HG02759 (cell line): ENCODE measurements at regions not wholly inside any gene's neighbourhood (a gene's known extent, or its start where the extent isn't known, plus 50 kb on each side); places are given as distances from the start of the nearest gene placed in this dataset.
"Not testable (repeated sequence)": the region's sequence is repeated elsewhere in the genome, so short reads cannot be mapped to it uniquely, and the experiment has no call there.

Experiments used
- ATAC-seq: cut with Tn5 transposase; IDR thresholded peaks from one replicate; pipeline ENCODE4 v1.9.1; 2021; ENCODE audit warnings: mild to moderate bottlenecking, moderate library complexity; ENCODE audit not compliant: unreplicated experiment

GRCh38 chrY:20891440-20892160 is 135.7 kb downstream of the RPS4Y2 start:
- peak; percentile 97 for ATAC-seq

GRCh38 chrY:20925350-20926091 is 169.6 kb downstream of the RPS4Y2 start:
- not testable (repeated sequence) for ATAC-seq

- no peak for ATAC-seq
Observed at GRCh38 chrY:20929691-20930342, 173.9 kb downstream of the RPS4Y2 start.

- ATAC-seq, result not testable (repeated sequence)
Observed at GRCh38 chrY:20936709-20937251, 180.9 kb downstream of the RPS4Y2 start.

GRCh38 chrY:20961512-20961911 is 205.6 kb downstream of the RPS4Y2 start:
- no peak for ATAC-seq

GRCh38 chrY:20967828-20968227 is 211.9 kb downstream of the RPS4Y2 start:
- no peak for ATAC-seq

GRCh38 chrY:20968237-20968636 is 212.3 kb downstream of the RPS4Y2 start:
- ATAC-seq, result no peak

- ATAC-seq, result no peak
Observed at GRCh38 chrY:20971371-20971770, 215.5 kb downstream of the RPS4Y2 start.

- no peak for ATAC-seq
Observed at GRCh38 chrY:20986037-20986436, 230.1 kb downstream of the RPS4Y2 start.

- ATAC-seq, result no peak
Observed at GRCh38 chrY:20990123-20990522, 234.2 kb downstream of the RPS4Y2 start.

- ATAC-seq, result peak; percentile 99
Observed at GRCh38 chrY:20990869-20991548, 235.1 kb downstream of the RPS4Y2 start.

- no peak for ATAC-seq
Observed at GRCh38 chrY:20997355-20997754, 241.4 kb downstream of the RPS4Y2 start.

GRCh38 chrY:20998016-20998415 is 242.1 kb downstream of the RPS4Y2 start:
- ATAC-seq, result no peak

- no peak for ATAC-seq
Observed at GRCh38 chrY:20998483-20998882, 242.6 kb downstream of the RPS4Y2 start.

GRCh38 chrY:21001102-21001501 is 245.2 kb downstream of the RPS4Y2 start:
- ATAC-seq, result no peak

GRCh38 chrY:21003059-21003458 is 247.2 kb downstream of the RPS4Y2 start:
- ATAC-seq, result no peak

GRCh38 chrY:21005531-21005930 is 249.6 kb downstream of the RPS4Y2 start:
- ATAC-seq, result no peak

GRCh38 chrY:21021811-21022210 is 265.9 kb downstream of the RPS4Y2 start:
- ATAC-seq, result no peak

- ATAC-seq, result no peak
Observed at GRCh38 chrY:21022326-21023044, 266.6 kb downstream of the RPS4Y2 start.

- no peak for ATAC-seq
Observed at GRCh38 chrY:21023906-21024305, 268.0 kb downstream of the RPS4Y2 start.
